Lower lobe of right lung (tissue), 2 donors: ENCODE measurements at regions not wholly inside any gene's neighbourhood (a gene's known extent, or its start where the extent isn't known, plus 50 kb on each side); places are given as distances from the start of the nearest gene placed in this dataset.

Experiments
- ATAC-seq, 2 donors: fragments of 200-7000 bp; cut with Tn5 transposase; one replicate each; pipeline ENCODE4 v1.9.1; 2020 to 2022; ENCODE audit warnings: mild to moderate bottlenecking in 2 of 2, moderate library complexity in 2 of 2
- DNase-seq: peaks from one replicate; pipeline ENCODE4 v3.0.0-alpha.2; 2020
- H3K27ac ChIP-seq: fragments of 200-600 bp; one replicate; pipeline ENCODE4 v1.8.0; 2022
- H3K27me3 ChIP-seq: fragments of 200-600 bp; one replicate; pipeline ENCODE4 v1.8.0; 2022; ENCODE audit warnings: low read depth
- H3K36me3 ChIP-seq: fragments of 200-600 bp; one replicate; pipeline ENCODE4 v1.8.0; 2022; ENCODE audit warnings: mild to moderate bottlenecking
- H3K4me1 ChIP-seq: fragments of 200-600 bp; one replicate; pipeline ENCODE4 v1.8.0; 2022
- H3K4me3 ChIP-seq: fragments of 200-600 bp; one replicate; pipeline ENCODE4 v1.8.0; 2022; ENCODE audit warnings: mild to moderate bottlenecking
- H3K9me3 ChIP-seq: fragments of 200-600 bp; one replicate; pipeline ENCODE4 v1.8.0; 2022
- intact Hi-C: fragments of 100-400 bp; cut with DNase I; formaldehyde crosslinking; loops from one replicate; pipeline ENCODE4 v1.11.0; 2022
- TF ChIP-seq, protein P1 (sequence below): fragments of 200-600 bp; IDR thresholded peaks from one replicate; pipeline ENCODE4 v1.8.0; 2022; ENCODE audit warnings: antibody characterized with exemption, mild to moderate bottlenecking
- donor health status: DM: no; HTN: yes; CAD: no; lungs with severe emphysema.

DNA sequence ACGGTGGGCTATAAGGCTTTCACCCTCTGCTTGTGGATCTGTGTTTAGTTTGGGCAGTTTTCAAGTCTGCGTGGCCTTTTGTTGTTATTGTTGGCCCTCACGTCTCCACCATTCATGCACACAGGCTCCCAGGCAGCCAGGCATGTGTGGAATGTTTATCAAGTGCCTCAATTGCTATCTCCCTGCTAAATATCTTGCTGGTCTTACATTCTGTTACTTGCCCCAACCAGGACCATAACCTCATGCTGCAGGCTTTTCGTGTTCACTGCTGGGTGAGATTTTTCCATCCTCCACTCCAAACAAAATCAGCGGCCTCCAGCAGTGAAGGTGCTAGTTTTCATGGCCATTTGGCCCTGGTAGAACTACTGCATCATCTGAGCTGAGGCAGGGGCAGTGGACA is 63.0 kb upstream of the DSC1 start:
- TF ChIP-seq, protein P1, sequence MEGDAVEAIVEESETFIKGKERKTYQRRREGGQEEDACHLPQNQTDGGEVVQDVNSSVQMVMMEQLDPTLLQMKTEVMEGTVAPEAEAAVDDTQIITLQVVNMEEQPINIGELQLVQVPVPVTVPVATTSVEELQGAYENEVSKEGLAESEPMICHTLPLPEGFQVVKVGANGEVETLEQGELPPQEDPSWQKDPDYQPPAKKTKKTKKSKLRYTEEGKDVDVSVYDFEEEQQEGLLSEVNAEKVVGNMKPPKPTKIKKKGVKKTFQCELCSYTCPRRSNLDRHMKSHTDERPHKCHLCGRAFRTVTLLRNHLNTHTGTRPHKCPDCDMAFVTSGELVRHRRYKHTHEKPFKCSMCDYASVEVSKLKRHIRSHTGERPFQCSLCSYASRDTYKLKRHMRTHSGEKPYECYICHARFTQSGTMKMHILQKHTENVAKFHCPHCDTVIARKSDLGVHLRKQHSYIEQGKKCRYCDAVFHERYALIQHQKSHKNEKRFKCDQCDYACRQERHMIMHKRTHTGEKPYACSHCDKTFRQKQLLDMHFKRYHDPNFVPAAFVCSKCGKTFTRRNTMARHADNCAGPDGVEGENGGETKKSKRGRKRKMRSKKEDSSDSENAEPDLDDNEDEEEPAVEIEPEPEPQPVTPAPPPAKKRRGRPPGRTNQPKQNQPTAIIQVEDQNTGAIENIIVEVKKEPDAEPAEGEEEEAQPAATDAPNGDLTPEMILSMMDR, result no peak
- H3K4me3 ChIP-seq, result no peak overlapping the region
- H3K27ac ChIP-seq, result no peak overlapping the region
- H3K36me3 ChIP-seq, result no peaks in the 10 kb centered on the region
- peak; percentile 60 to 82 for ATAC-seq
- H3K9me3 ChIP-seq, result no peaks in the 10 kb centered on the region
- no peak for DNase-seq
- intact Hi-C loops, result no loop called here
- no peaks in the 10 kb centered on the region for H3K4me1 ChIP-seq
- H3K27me3 ChIP-seq, result no peaks in the 10 kb centered on the region

GRCh38 chr18:31227497-31228229 is 65.0 kb upstream of the DSC1 start:
- H3K27ac ChIP-seq, result no peak overlapping the region

DNA sequence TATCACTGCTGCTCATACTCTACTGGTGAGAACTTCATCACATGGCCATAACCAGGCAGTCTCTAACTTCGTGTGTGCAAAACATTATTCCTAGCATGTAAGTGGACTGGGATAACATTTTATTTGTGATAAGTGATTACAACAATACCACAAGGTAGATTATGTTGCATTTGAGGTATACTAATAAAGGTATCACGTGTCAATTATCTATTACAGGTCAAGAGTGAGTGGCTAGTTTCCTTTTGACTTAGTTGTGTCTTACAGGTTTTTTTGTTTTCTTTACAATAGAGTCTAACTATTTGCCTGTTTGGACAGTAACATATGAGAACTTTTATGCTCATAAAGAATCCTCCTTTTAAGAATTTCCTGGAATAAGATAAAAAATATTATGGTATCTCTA is 67.2 kb upstream of the DSC1 start:
- Histone ChIP-seq H3K4me1 (no peaks in the 10 kb centered on the region), H3K36me3 (no peaks in the 10 kb centered on the region), H3K27me3 (no peaks in the 10 kb centered on the region), H3K27ac (no peak overlapping the region), H3K9me3 (no peaks in the 10 kb centered on the region), H3K4me3 (no peak overlapping the region)
- intact Hi-C loops, result no loop called here
- no peak for ATAC-seq
- TF ChIP-seq, protein P1, result no peak
- DNase-seq, result no peak

More at GRCh38 chr18:31227497-31228229, 65.0 kb upstream of the DSC1 start:
- TF ChIP-seq, protein P1, result no peak
- no peak for ATAC-seq
- Histone ChIP-seq H3K4me3 (no peak overlapping the region), H3K4me1 (no peaks in the 10 kb centered on the region), H3K9me3 (no peaks in the 10 kb centered on the region), H3K36me3 (no peaks in the 10 kb centered on the region), H3K27me3 (no peaks in the 10 kb centered on the region)
- intact Hi-C loops, result no loop called here
- DNase-seq, result no peak

DNA sequence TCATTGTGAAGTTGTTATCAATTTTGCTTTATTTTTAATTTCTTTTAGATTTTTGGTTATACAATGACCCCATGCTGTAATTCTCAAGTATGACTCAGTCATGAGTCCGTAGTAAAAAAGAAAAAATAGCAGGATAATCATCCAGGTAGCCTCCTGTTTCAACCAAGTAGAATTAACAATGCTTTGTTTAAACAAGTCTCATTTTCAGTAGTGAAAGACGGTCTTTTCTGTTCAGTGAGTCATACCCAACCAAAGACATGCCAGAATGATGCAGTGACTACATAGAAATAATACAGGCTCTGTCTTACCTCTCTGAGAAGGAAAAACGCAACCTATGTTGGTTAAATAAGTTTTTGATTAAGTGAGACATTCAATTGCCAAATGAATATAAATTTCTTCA is 67.8 kb upstream of the DSC1 start:
- DNase-seq, result no peak
- no peak overlapping the region for H3K4me3 ChIP-seq
- H3K4me1 ChIP-seq, result no peaks in the 10 kb centered on the region
- TF ChIP-seq, protein P1, result no peak
- H3K27me3 ChIP-seq, result no peaks in the 10 kb centered on the region
- no peaks in the 10 kb centered on the region for H3K9me3 ChIP-seq
- no peak for ATAC-seq
- intact Hi-C loops, result no loop called here
- no peak overlapping the region for H3K27ac ChIP-seq
- no peaks in the 10 kb centered on the region for H3K36me3 ChIP-seq

- TF ChIP-seq, protein P1, result no peak
- Histone ChIP-seq H3K27ac (no peak overlapping the region), H3K4me1 (no peaks in the 10 kb centered on the region), H3K4me3 (no peak overlapping the region), H3K36me3 (no peaks in the 10 kb centered on the region), H3K9me3 (no peaks in the 10 kb centered on the region), H3K27me3 (no peaks in the 10 kb centered on the region)
- ATAC-seq (no peak), DNase-seq (no peak)
- intact Hi-C loops, result no loop called here
These were observed 69.4 kb upstream of the DSC1 start for GRCh38 chr18:31232013-31232412.
